GM11168 (cell line): ENCODE measurements at regions not wholly inside any gene's neighbourhood (a gene's known extent, or its start where the extent isn't known, plus 50 kb on each side); places are given as distances from the start of the nearest gene placed in this dataset.

Experiments
- in situ Hi-C: fragments of 300-500 bp; cut with MboI; formaldehyde crosslinking; loops from one replicate; pipeline ENCODE4 v1.12.0; 2022; ENCODE audit warnings: low sequenced_read_pairs; ENCODE audit not compliant: unreplicated experiment

DNA sequence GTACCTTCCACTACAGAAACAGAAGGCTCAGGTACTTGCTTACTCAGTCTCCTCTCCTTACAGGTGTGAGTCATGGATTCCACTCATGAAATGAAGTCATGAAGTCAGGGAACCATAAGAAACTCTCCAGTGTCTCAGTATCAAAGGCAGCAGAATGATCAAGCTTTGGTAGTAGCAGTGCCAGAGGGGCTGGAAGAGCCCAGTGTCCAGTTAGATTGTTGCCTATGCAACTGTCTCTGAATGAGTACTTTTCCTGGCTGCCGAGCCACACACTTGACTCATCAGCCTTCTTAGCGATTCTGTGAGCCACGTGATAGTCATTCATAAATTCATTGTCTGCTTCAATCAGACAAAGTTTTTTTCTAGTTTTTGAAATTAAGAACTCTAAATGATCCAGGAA, 52.2 kb upstream of the DTNBP1 start:
- in situ Hi-C loops = no loop called here

DNA sequence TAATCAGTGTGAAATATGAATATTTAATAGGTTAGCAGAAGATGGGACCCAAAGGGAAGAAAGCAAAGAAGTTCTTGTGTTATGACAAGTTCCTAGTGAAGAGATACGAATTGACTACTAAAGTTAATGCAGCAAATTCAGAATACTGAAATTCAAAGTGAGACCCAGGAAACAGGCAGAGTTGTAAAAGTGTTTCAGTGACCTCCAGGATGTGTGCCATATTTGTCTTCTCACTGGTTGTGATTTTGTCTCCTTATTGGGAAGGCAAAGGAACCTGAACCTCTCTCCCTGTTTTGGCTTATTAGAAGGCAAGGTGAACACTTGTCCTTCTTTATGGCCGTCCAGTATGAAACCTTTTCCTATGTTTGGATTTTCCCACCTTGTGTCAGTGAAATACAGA, 51.8 kb upstream of the DTNBP1 start:
- in situ Hi-C loops = no loop called here

- in situ Hi-C loops = no loop called here
Observed at GRCh38 chr6:15713325-15713724, 50.5 kb upstream of the DTNBP1 start.

- in situ Hi-C loops = no loop called here
Observed at GRCh38 chr6:15712797-15713196, 50.0 kb upstream of the DTNBP1 start.
